ENCODE measurements at regions not wholly inside any gene's neighbourhood (a gene's known extent, or its start where the extent isn't known, plus 50 kb on each side); places are given as distances from the start of the nearest gene placed in this dataset.

DNA sequence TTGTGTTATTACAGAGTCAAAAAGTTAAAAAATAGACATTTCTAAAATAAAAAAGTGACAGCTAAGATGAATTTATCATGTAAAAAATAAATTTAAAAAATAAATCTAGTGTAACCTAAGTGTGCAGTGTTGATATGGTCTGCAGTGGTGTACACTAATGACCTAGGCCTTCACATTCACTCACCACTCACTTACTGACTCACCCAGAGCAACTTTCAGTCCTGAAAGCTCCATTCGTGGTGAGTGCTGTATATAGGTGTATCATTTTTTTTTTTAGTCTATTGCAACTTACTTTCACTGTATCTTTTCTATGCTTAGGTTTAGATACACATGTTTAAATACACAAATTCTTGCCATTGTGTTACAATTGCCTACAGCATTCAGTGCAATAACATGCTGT is 459.4 kb upstream of the ROBO1 start:
- TF ChIP-seq, protein P1, sequence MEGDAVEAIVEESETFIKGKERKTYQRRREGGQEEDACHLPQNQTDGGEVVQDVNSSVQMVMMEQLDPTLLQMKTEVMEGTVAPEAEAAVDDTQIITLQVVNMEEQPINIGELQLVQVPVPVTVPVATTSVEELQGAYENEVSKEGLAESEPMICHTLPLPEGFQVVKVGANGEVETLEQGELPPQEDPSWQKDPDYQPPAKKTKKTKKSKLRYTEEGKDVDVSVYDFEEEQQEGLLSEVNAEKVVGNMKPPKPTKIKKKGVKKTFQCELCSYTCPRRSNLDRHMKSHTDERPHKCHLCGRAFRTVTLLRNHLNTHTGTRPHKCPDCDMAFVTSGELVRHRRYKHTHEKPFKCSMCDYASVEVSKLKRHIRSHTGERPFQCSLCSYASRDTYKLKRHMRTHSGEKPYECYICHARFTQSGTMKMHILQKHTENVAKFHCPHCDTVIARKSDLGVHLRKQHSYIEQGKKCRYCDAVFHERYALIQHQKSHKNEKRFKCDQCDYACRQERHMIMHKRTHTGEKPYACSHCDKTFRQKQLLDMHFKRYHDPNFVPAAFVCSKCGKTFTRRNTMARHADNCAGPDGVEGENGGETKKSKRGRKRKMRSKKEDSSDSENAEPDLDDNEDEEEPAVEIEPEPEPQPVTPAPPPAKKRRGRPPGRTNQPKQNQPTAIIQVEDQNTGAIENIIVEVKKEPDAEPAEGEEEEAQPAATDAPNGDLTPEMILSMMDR (IDR thresholded peaks at IDR 0.05), result no peak
- TF ChIP-seq POLR2AphosphoS5 (IDR thresholded peaks at IDR 0.05) (no peak), POLR2A (IDR thresholded peaks at IDR 0.05) (no peak)

Measured in prostate gland (tissue), 2 donors.